WTC11 (cell line): ENCODE measurements at regions not wholly inside any gene's neighbourhood (a gene's known extent, or its start where the extent isn't known, plus 50 kb on each side); places are given as distances from the start of the nearest gene placed in this dataset.
"Not testable (repeated sequence)": the region's sequence is repeated elsewhere in the genome, so short reads cannot be mapped to it uniquely, and the experiment has no call there.

Experiments
- SMAD3 ChIP-seq: sonication (generic); formaldehyde crosslinking; IDR thresholded peaks from 2 replicates; pipeline ENCODE4 v1.8.0; 2022; ENCODE audit warnings: missing genetic modification reagents, mild to moderate bottlenecking, borderline replicate concordance
- SMAD4 ChIP-seq: sonication (generic); formaldehyde crosslinking; IDR thresholded peaks from 2 replicates; pipeline ENCODE4 v1.8.0; 2022; ENCODE audit warnings: mild to moderate bottlenecking, missing genetic modification reagents
- TF ChIP-seq, protein P1 (sequence below): fragments of 200-600 bp; IDR thresholded peaks from 2 replicates; pipeline ENCODE4 v1.8.0; 2022; ENCODE audit warnings: antibody characterized with exemption
- TF ChIP-seq, protein P2 (sequence below): sonication (generic); formaldehyde crosslinking; IDR thresholded peaks from 2 replicates; pipeline ENCODE4 v1.8.0; 2022; ENCODE audit warnings: mild to moderate bottlenecking, missing genetic modification reagents

GRCh38 chr4:103810308-103810707 is 90.5 kb upstream of the TACR3 start:
- TF ChIP-seq, protein P1, sequence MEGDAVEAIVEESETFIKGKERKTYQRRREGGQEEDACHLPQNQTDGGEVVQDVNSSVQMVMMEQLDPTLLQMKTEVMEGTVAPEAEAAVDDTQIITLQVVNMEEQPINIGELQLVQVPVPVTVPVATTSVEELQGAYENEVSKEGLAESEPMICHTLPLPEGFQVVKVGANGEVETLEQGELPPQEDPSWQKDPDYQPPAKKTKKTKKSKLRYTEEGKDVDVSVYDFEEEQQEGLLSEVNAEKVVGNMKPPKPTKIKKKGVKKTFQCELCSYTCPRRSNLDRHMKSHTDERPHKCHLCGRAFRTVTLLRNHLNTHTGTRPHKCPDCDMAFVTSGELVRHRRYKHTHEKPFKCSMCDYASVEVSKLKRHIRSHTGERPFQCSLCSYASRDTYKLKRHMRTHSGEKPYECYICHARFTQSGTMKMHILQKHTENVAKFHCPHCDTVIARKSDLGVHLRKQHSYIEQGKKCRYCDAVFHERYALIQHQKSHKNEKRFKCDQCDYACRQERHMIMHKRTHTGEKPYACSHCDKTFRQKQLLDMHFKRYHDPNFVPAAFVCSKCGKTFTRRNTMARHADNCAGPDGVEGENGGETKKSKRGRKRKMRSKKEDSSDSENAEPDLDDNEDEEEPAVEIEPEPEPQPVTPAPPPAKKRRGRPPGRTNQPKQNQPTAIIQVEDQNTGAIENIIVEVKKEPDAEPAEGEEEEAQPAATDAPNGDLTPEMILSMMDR = not testable (repeated sequence)
- TF ChIP-seq, protein P2, sequence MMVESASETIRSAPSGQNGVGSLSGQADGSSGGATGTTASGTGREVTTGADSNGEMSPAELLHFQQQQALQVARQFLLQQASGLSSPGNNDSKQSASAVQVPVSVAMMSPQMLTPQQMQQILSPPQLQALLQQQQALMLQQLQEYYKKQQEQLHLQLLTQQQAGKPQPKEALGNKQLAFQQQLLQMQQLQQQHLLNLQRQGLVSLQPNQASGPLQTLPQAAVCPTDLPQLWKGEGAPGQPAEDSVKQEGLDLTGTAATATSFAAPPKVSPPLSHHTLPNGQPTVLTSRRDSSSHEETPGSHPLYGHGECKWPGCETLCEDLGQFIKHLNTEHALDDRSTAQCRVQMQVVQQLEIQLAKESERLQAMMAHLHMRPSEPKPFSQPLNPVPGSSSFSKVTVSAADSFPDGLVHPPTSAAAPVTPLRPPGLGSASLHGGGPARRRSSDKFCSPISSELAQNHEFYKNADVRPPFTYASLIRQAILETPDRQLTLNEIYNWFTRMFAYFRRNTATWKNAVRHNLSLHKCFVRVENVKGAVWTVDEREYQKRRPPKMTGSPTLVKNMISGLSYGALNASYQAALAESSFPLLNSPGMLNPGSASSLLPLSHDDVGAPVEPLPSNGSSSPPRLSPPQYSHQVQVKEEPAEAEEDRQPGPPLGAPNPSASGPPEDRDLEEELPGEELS (CRISPR knock-in tag) = not testable (repeated sequence)
- TF ChIP-seq SMAD4, SMAD3 (CRISPR knock-in tag): not testable (repeated sequence)
